ENCODE measurements at regions not wholly inside any gene's neighbourhood (a gene's known extent, or its start where the extent isn't known, plus 50 kb on each side); places are given as distances from the start of the nearest gene placed in this dataset.

GRCh38 chr13:54660277-54660676 lies 1631.7 kb downstream of the OLFM4 start:
- Histone ChIP-seq H3K27me3 (no peaks in the 10 kb centered on the region), H3K27ac (no peak overlapping the region), H3K36me3 (no peaks in the 10 kb centered on the region), H3K9me3 (no peaks in the 10 kb centered on the region), H3K4me1 (no peaks in the 10 kb centered on the region), H3K4me3 (no peak overlapping the region)
- ATAC-seq, result no peak
- 90 to 96% (median 91%) methylated on average over 7 to 12 of the region's 12 CpGs for WGBS, 4 donors
- DNase-seq, result no peak
- intact Hi-C loops (cut with DNase I), result no loop called here
- TF ChIP-seq, protein P1, sequence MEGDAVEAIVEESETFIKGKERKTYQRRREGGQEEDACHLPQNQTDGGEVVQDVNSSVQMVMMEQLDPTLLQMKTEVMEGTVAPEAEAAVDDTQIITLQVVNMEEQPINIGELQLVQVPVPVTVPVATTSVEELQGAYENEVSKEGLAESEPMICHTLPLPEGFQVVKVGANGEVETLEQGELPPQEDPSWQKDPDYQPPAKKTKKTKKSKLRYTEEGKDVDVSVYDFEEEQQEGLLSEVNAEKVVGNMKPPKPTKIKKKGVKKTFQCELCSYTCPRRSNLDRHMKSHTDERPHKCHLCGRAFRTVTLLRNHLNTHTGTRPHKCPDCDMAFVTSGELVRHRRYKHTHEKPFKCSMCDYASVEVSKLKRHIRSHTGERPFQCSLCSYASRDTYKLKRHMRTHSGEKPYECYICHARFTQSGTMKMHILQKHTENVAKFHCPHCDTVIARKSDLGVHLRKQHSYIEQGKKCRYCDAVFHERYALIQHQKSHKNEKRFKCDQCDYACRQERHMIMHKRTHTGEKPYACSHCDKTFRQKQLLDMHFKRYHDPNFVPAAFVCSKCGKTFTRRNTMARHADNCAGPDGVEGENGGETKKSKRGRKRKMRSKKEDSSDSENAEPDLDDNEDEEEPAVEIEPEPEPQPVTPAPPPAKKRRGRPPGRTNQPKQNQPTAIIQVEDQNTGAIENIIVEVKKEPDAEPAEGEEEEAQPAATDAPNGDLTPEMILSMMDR (IDR thresholded peaks at IDR 0.05), result no peak
- TF ChIP-seq POLR2A (IDR thresholded peaks at IDR 0.05), result no peak

GRCh38 chr13:54676526-54677113 lies 1648.0 kb downstream of the OLFM4 start:
- no peak for DNase-seq
- no peak overlapping the region for H3K27ac ChIP-seq
- H3K4me1 ChIP-seq, result no peaks in the 10 kb centered on the region
- H3K4me3 ChIP-seq, result no peak overlapping the region
- TF ChIP-seq, protein P1 (IDR thresholded peaks at IDR 0.05), result no peak
- no peak for TF ChIP-seq POLR2A (IDR thresholded peaks at IDR 0.05)
- H3K27me3 ChIP-seq, result no peaks in the 10 kb centered on the region
- WGBS, 4 donors, result 85 to 93% (median 91%) methylated on average over 16 to 22 of the region's 22 CpGs
- H3K9me3 ChIP-seq, result peaks cover 0 to 6% (median 0%) of the 10 kb centered on the region in 12 donors
- no peaks in the 10 kb centered on the region for H3K36me3 ChIP-seq
- intact Hi-C loops (cut with DNase I), result no loop called here
- ATAC-seq, result no peak

GRCh38 chr13:54682184-54682583 lies 1653.6 kb downstream of the OLFM4 start:
- WGBS, 4 donors, result 72 to 78% (median 76%) methylated on average over 1 of the region's 1 CpG
- TF ChIP-seq, protein P1 (IDR thresholded peaks at IDR 0.05), result no peak
- no peak for TF ChIP-seq POLR2A (IDR thresholded peaks at IDR 0.05)
- ATAC-seq, result no peak
- Histone ChIP-seq H3K9me3 (no peaks in the 10 kb centered on the region), H3K27me3 (no peaks in the 10 kb centered on the region), H3K4me3 (no peak overlapping the region), H3K27ac (no peak overlapping the region), H3K36me3 (no peaks in the 10 kb centered on the region), H3K4me1 (no peaks in the 10 kb centered on the region)
- intact Hi-C loops (cut with DNase I), result no loop called here
- DNase-seq, result no peak

- intact Hi-C loops (cut with DNase I), result no loop called here
- WGBS, 4 donors, result 68 to 87% (median 85%) methylated on average over 1 of the region's 1 CpG
- Histone ChIP-seq H3K27me3 (no peaks in the 10 kb centered on the region), H3K9me3 (peaks cover 0 to 4% (median 0%) of the 10 kb centered on the region in 12 donors), H3K27ac (no peak overlapping the region), H3K36me3 (no peaks in the 10 kb centered on the region), H3K4me1 (no peaks in the 10 kb centered on the region), H3K4me3 (no peak overlapping the region)
- DNase-seq (no peak), ATAC-seq (no peak)
- TF ChIP-seq POLR2A (IDR thresholded peaks at IDR 0.05), result no peak
- TF ChIP-seq, protein P1 (IDR thresholded peaks at IDR 0.05), result no peak
Observed at GRCh38 chr13:54687173-54687572, 1658.6 kb downstream of the OLFM4 start.

Data from heart left ventricle (tissue), 16 donors.